ENCODE measurements at regions not wholly inside any gene's neighbourhood (a gene's known extent, or its start where the extent isn't known, plus 50 kb on each side); places are given as distances from the start of the nearest gene placed in this dataset.

GRCh38 chr1:199817266-199817665 lies 210.2 kb upstream of the NR5A2 start:
- TF ChIP-seq ZKSCAN8 (CRISPR knock-in tag; IDR thresholded peaks at IDR 0.05; ENCODE audit: borderline replicate concordance) (no peak), MBD4 (IDR thresholded peaks at IDR 0.05; ENCODE audit: borderline replicate concordance, low read length) (no peak)
